Esophagus squamous epithelium (tissue), 5 donors: ENCODE measurements at regions not wholly inside any gene's neighbourhood (a gene's known extent, or its start where the extent isn't known, plus 50 kb on each side); places are given as distances from the start of the nearest gene placed in this dataset.

ENCODE experiments used
- DNase-seq: peaks from one replicate; lab custom pipeline; 2025; lab: John Stamatoyannopoulos, UW
- H3K27ac ChIP-seq, 4 donors: fragments of 200-600 bp; sonication (generic); one replicate each; pipeline ENCODE4 v1.5.1; 2016 to 2019; ENCODE audit warnings: mild to moderate bottlenecking in 1 of 4
- H3K27me3 ChIP-seq, 4 donors: fragments of 200-600 bp; sonication (generic); 1 replicate in 3 of 4; 2 replicates in 1 of 4; pipeline versions ENCODE4 v1.5.1 to v1.6.0; 2017 to 2021; ENCODE audit warnings: antibody characterized with exemption in 1 of 4
- H3K36me3 ChIP-seq, 3 donors: fragments of 200-600 bp; sonication (generic); one replicate each; pipeline ENCODE4 v1.5.1; 2016 to 2019
- H3K4me1 ChIP-seq, 3 donors: fragments of 200-600 bp; sonication (generic); one replicate each; pipeline ENCODE4 v1.5.1; 2017 to 2019
- H3K4me3 ChIP-seq, 4 donors: fragments of 200-600 bp; sonication (generic); 1 replicate in 3 of 4; 2 replicates in 1 of 4; pipeline ENCODE4 v1.5.1; 2016 to 2019; ENCODE audit warnings: mild to moderate bottlenecking in 2 of 4, moderate library complexity in 1 of 4
- H3K9me3 ChIP-seq, 3 donors: fragments of 200-600 bp; sonication (generic); one replicate each; pipeline ENCODE4 v1.5.1; 2016 to 2019
- CTCF ChIP-seq, 6 experiments: fragments of 450-650 bp in 4 of 6; fragments of 200-600 bp in 2 of 6; sonication (generic) in 2 of 6; IDR thresholded peaks; one replicate each; pipeline ENCODE4 v1.5.1; 2016 to 2019; ENCODE audit warnings: antibody characterized with exemption in 6 of 6, mild to moderate bottlenecking in 4 of 6, moderate library complexity in 4 of 6
- POLR2A ChIP-seq, 4 donors: fragments of 450-650 bp; IDR thresholded peaks; one replicate each; pipeline ENCODE4 v1.6.1; 2017; ENCODE audit warnings: antibody characterized with exemption in 4 of 4, mild to moderate bottlenecking in 4 of 4, moderate library complexity in 3 of 4
- WGBS, 2 donors: methylation state at CpG; one replicate each; pipeline ENCODE4 v1.1.5; 2018; 5-methylcytosine and 5-hydroxymethylcytosine counted together
- intact Hi-C: fragments of 100-400 bp; cut with DNase I; formaldehyde crosslinking; loops from one replicate; pipeline ENCODE4 v1.15.0; 2022
- donor health status: DM: yes; HTN: yes; CAD: no.

- H3K4me3 ChIP-seq = no peak overlapping the region
- H3K36me3 ChIP-seq = no peaks in the 10 kb centered on the region
- no peak for DNase-seq
- TF ChIP-seq CTCF (IDR thresholded peaks at IDR 0.05) = no peak
- TF ChIP-seq POLR2A (IDR thresholded peaks at IDR 0.05) = no peak
- no peaks in the 10 kb centered on the region for H3K4me1 ChIP-seq
- no peaks in the 10 kb centered on the region for H3K9me3 ChIP-seq
- 54 to 62% methylated on average over 11 to 15 of the region's 15 CpGs for WGBS, 2 donors
- H3K27ac ChIP-seq = no peak overlapping the region
- intact Hi-C loops = no loop called here
- H3K27me3 ChIP-seq = no peaks in the 10 kb centered on the region
Measured at GRCh38 chr2:175630280-175631244, 371.5 kb downstream of the LNPK start.

- no peaks in the 10 kb centered on the region for H3K27me3 ChIP-seq
- TF ChIP-seq CTCF (IDR thresholded peaks at IDR 0.05) (no peak), POLR2A (IDR thresholded peaks at IDR 0.05) (no peak)
- intact Hi-C loops = no loop called here
- H3K4me3 ChIP-seq = no peak overlapping the region
- no peak for DNase-seq
- H3K36me3 ChIP-seq = no peaks in the 10 kb centered on the region
- no peaks in the 10 kb centered on the region for H3K4me1 ChIP-seq
- no peak overlapping the region for H3K27ac ChIP-seq
- no peaks in the 10 kb centered on the region for H3K9me3 ChIP-seq
Measured at GRCh38 chr2:175628243-175628642, 373.8 kb downstream of the LNPK start.

GRCh38 chr2:175627405-175627804 lies 374.7 kb downstream of the LNPK start:
- no peaks in the 10 kb centered on the region for H3K27me3 ChIP-seq
- no peak for DNase-seq
- H3K9me3 ChIP-seq = no peaks in the 10 kb centered on the region
- H3K36me3 ChIP-seq = no peaks in the 10 kb centered on the region
- intact Hi-C loops = no loop called here
- TF ChIP-seq CTCF (IDR thresholded peaks at IDR 0.05) (no peak), POLR2A (IDR thresholded peaks at IDR 0.05) (no peak)
- H3K4me1 ChIP-seq = no peaks in the 10 kb centered on the region
- H3K27ac ChIP-seq = no peak overlapping the region
- no peak overlapping the region for H3K4me3 ChIP-seq

- intact Hi-C loops = no loop called here
- Histone ChIP-seq H3K4me1 (no peaks in the 10 kb centered on the region), H3K36me3 (no peaks in the 10 kb centered on the region), H3K9me3 (no peaks in the 10 kb centered on the region), H3K4me3 (no peak overlapping the region), H3K27me3 (no peaks in the 10 kb centered on the region), H3K27ac (no peak overlapping the region)
- DNase-seq = no peak
- TF ChIP-seq POLR2A (IDR thresholded peaks at IDR 0.05) (no peak), CTCF (IDR thresholded peaks at IDR 0.05) (no peak)
- 56 to 57% methylated on average over 4 of the region's 4 CpGs for WGBS, 2 donors
Measured at GRCh38 chr2:175626796-175627195, 375.3 kb downstream of the LNPK start.

- no peak for DNase-seq
- H3K27ac ChIP-seq = no peak overlapping the region
- no peak overlapping the region for H3K4me3 ChIP-seq
- H3K4me1 ChIP-seq = no peaks in the 10 kb centered on the region
- no peaks in the 10 kb centered on the region for H3K9me3 ChIP-seq
- WGBS, 2 donors = 30 to 32% methylated on average over 5 of the region's 5 CpGs
- no peaks in the 10 kb centered on the region for H3K36me3 ChIP-seq
- intact Hi-C loops = no loop called here
- TF ChIP-seq POLR2A (IDR thresholded peaks at IDR 0.05) (no peak), CTCF (IDR thresholded peaks at IDR 0.05) (no peak)
- H3K27me3 ChIP-seq = no peaks in the 10 kb centered on the region
Measured at GRCh38 chr2:175624785-175625184, 377.3 kb downstream of the LNPK start.
